ENCODE measurements at regions not wholly inside any gene's neighbourhood (a gene's known extent, or its start where the extent isn't known, plus 50 kb on each side); places are given as distances from the start of the nearest gene placed in this dataset.

GRCh38 chr6:163733061-163733460 is 318.5 kb downstream of the QKI start:
- TF ChIP-seq POLR2A (IDR thresholded peaks at IDR 0.05) (no peak), CTCF (IDR thresholded peaks at IDR 0.05) (no peak)

Data from tibial nerve (tissue), 3 donors.